Adrenal gland (tissue), 9 donors: ENCODE measurements at regions not wholly inside any gene's neighbourhood (a gene's known extent, or its start where the extent isn't known, plus 50 kb on each side); places are given as distances from the start of the nearest gene placed in this dataset.

Experiments
- DNase-seq, 7 donors: peaks; one replicate each; pipeline ENCODE4 v3.0.0-alpha.2; 2019 to 2020
- H3K27ac ChIP-seq, 5 donors: fragments of 200-600 bp; sonication (generic) in 4 of 5; 1 replicate in 3 of 5; 2 replicates in 2 of 5; pipeline versions ENCODE4 v1.5.1 to v1.8.0; 2016 to 2020; ENCODE audit warnings: mild to moderate bottlenecking in 1 of 5
- H3K27me3 ChIP-seq: fragments of 200-600 bp; 2 replicates; pipeline ENCODE4 v1.8.0; 2021
- H3K36me3 ChIP-seq, 2 donors: fragments of 200-600 bp; replicated peaks in 1 of 2; 1 replicate in 1 of 2; 2 replicates in 1 of 2; pipeline versions ENCODE4 v1.5.1 to v1.8.0; 2018 to 2022
- H3K4me1 ChIP-seq, 2 donors: fragments of 200-600 bp; replicated peaks in 1 of 2; 1 replicate in 1 of 2; 2 replicates in 1 of 2; pipeline versions ENCODE4 v1.5.1 to v1.8.0; 2018 to 2021
- H3K4me3 ChIP-seq, 4 donors: fragments of 200-600 bp; sonication (generic) in 3 of 4; one replicate each; pipeline ENCODE4 v1.5.1; 2016 to 2018
- H3K9me3 ChIP-seq, 3 donors: fragments of 200-600 bp; sonication (generic) in 1 of 3; replicated peaks in 1 of 3; 1 replicate in 2 of 3; 2 replicates in 1 of 3; pipeline versions ENCODE4 v1.5.1 to v1.8.0; 2016 to 2021
- CTCF ChIP-seq, 6 experiments: fragments of 450-650 bp in 4 of 6; fragments of 200-600 bp in 2 of 6; sonication (generic) in 1 of 6; IDR thresholded peaks; 1 replicate in 5 of 6; 2 replicates in 1 of 6; pipeline versions ENCODE4 v1.5.1 to v1.8.0; 2016 to 2021; ENCODE audit warnings: antibody characterized with exemption in 6 of 6, mild to moderate bottlenecking in 2 of 6, moderate library complexity in 1 of 6
- POLR2A ChIP-seq, 2 donors: fragments of 450-650 bp; IDR thresholded peaks; one replicate each; pipeline ENCODE4 v1.6.1; 2017; ENCODE audit warnings: antibody characterized with exemption in 2 of 2, mild to moderate bottlenecking in 2 of 2, moderate library complexity in 1 of 2
- WGBS, 4 donors: extraction: QIAGEN DNeasy Blood & Tissue Kit in 2 of 4; methylation state at CpG; one replicate each; pipeline versions ENCODE4 v1.1.5 to v1.1.7; 2013 to 2017; 5-methylcytosine and 5-hydroxymethylcytosine counted together
- intact Hi-C, 2 donors: fragments of 100-400 bp; cut with DNase I; formaldehyde crosslinking; loops; one replicate each; pipeline versions ENCODE4 v1.14.1 to v1.15.0; 2022 to 2023
- donor health status: healthy with polysubstance abuse.
- donor health status: Bipolar disorder and iron deficiency.
- donor health status: DM: yes; HTN: yes; CAD: no.
- donor health status: DM: no; HTN: no; CAD: no.
- donor health status: DM: no; HTN: no; CAD: no.

GRCh38 chr3:22257252-22257651, 506.2 kb upstream of the ZNF385D start:
- Histone ChIP-seq H3K4me3 (no peak overlapping the region), H3K27ac (no peak overlapping the region), H3K36me3 (no peaks in the 10 kb centered on the region), H3K4me1 (no peaks in the 10 kb centered on the region), H3K9me3 (no peaks in the 10 kb centered on the region), H3K27me3 (no peaks in the 10 kb centered on the region)
- WGBS, 4 donors = 46 to 63% (median 54%) methylated on average over 2 of the region's 2 CpGs
- DNase-seq = no peak
- TF ChIP-seq POLR2A (IDR thresholded peaks at IDR 0.05) (no peak), CTCF (IDR thresholded peaks at IDR 0.05) (no peak)
- intact Hi-C loops = no loop called here

- TF ChIP-seq POLR2A (IDR thresholded peaks at IDR 0.05) = no peak
- no peak for TF ChIP-seq CTCF (IDR thresholded peaks at IDR 0.05)
- WGBS, 4 donors = 38 to 50% (median 47%) methylated on average over 2 of the region's 2 CpGs
- intact Hi-C loops = no loop called here
- Histone ChIP-seq H3K4me3 (no peak overlapping the region), H3K27me3 (no peaks in the 10 kb centered on the region), H3K9me3 (no peaks in the 10 kb centered on the region), H3K27ac (no peak overlapping the region), H3K4me1 (no peaks in the 10 kb centered on the region), H3K36me3 (no peaks in the 10 kb centered on the region)
- no peak for DNase-seq
These were observed 511.4 kb upstream of the ZNF385D start for GRCh38 chr3:22262386-22262785.

- no peak overlapping the region for H3K4me3 ChIP-seq
These were observed 512.0 kb upstream of the ZNF385D start for GRCh38 chr3:22263042-22263441.

GRCh38 chr3:22265403-22265802, 514.4 kb upstream of the ZNF385D start:
- Histone ChIP-seq H3K36me3 (no peaks in the 10 kb centered on the region), H3K4me3 (no peak overlapping the region), H3K9me3 (no peaks in the 10 kb centered on the region), H3K27me3 (no peaks in the 10 kb centered on the region), H3K4me1 (no peaks in the 10 kb centered on the region), H3K27ac (no peak overlapping the region)
- intact Hi-C loops = no loop called here
- TF ChIP-seq POLR2A (IDR thresholded peaks at IDR 0.05) (no peak), CTCF (IDR thresholded peaks at IDR 0.05) (no peak)
- WGBS, 4 donors = 69 to 77% (median 71%) methylated on average over 5 of the region's 5 CpGs
- no peak for DNase-seq

More at GRCh38 chr3:22263042-22263441, 512.0 kb upstream of the ZNF385D start:
- TF ChIP-seq POLR2A (IDR thresholded peaks at IDR 0.05) (no peak), CTCF (IDR thresholded peaks at IDR 0.05) (no peak)
- Histone ChIP-seq H3K4me1 (no peaks in the 10 kb centered on the region), H3K27me3 (no peaks in the 10 kb centered on the region), H3K27ac (no peak overlapping the region), H3K36me3 (no peaks in the 10 kb centered on the region), H3K9me3 (no peaks in the 10 kb centered on the region)
- intact Hi-C loops = no loop called here
- 67 to 77% (median 69%) methylated on average over 2 of the region's 2 CpGs for WGBS, 4 donors
- DNase-seq = no peak
